GM23338 (cell line): ENCODE measurements at regions not wholly inside any gene's neighbourhood (a gene's known extent, or its start where the extent isn't known, plus 50 kb on each side); places are given as distances from the start of the nearest gene placed in this dataset.

Source experiments
- ATAC-seq: fragments of 200-7000 bp; cut with Tn5 transposase; 3 replicates; pipeline ENCODE4 v1.9.1; 2020
- DNase-seq: peaks from one replicate; pipeline ENCODE4 v3.0.0-alpha.2; 2015; ENCODE audit warnings: low spot score
- H2AFZ ChIP-seq: fragments of 200-600 bp; sonication (generic); 2 replicates; pipeline ENCODE4 v1.8.0; 2016; ENCODE audit warnings: antibody characterized with exemption, mild to moderate bottlenecking, moderate library complexity
- H3F3A ChIP-seq: fragments of 200-600 bp; sonication (generic); replicated peaks from 2 replicates; pipeline ENCODE4 v1.8.0; 2017; ENCODE audit warnings: antibody characterized with exemption, mixed run types, low read depth
- H3K27ac ChIP-seq: fragments of 200-600 bp; sonication (generic); 2 replicates; pipeline ENCODE4 v1.6.1; 2016; ENCODE audit warnings: low read depth
- H3K27me3 ChIP-seq: fragments of 200-600 bp; sonication (generic); 2 replicates; pipeline ENCODE4 v1.8.0; 2016; ENCODE audit warnings: mild to moderate bottlenecking, mixed run types, moderate library complexity; ENCODE audit not compliant: insufficient read depth
- H3K36me3 ChIP-seq: fragments of 200-600 bp; sonication (generic); 2 replicates; pipeline ENCODE4 v1.8.0; 2016; ENCODE audit warnings: mild to moderate bottlenecking; ENCODE audit not compliant: insufficient read depth
- H3K4me1 ChIP-seq: fragments of 200-600 bp; sonication (generic); 2 replicates; pipeline ENCODE4 v1.8.0; 2016; ENCODE audit warnings: mild to moderate bottlenecking, moderate library complexity; ENCODE audit not compliant: insufficient read depth
- H3K4me2 ChIP-seq: fragments of 200-600 bp; sonication (generic); 2 replicates; pipeline ENCODE4 v1.7.1; 2017; ENCODE audit warnings: mixed run types
- H3K4me3 ChIP-seq: fragments of 200-600 bp; sonication (generic); 2 replicates; pipeline ENCODE4 v1.6.1; 2016; ENCODE audit warnings: mixed run types
- H3K79me2 ChIP-seq: fragments of 200-600 bp; sonication (generic); replicated peaks from 2 replicates; pipeline ENCODE4 v1.8.0; 2017; ENCODE audit warnings: mild to moderate bottlenecking; ENCODE audit not compliant: insufficient read depth
- H3K9me2 ChIP-seq: fragments of 200-600 bp; sonication (generic); 2 replicates; pipeline ENCODE4 v1.8.0; 2017; ENCODE audit not compliant: insufficient read depth
- H4K20me1 ChIP-seq: fragments of 200-600 bp; sonication (generic); replicated peaks from 2 replicates; pipeline ENCODE4 v1.8.0; 2017; ENCODE audit warnings: mild to moderate bottlenecking; ENCODE audit not compliant: insufficient read depth
- H3K27ac Mint-ChIP-seq: 2 replicates; pipeline ENCODE4 v1.8.0; 2020; ENCODE audit warnings: inconsistent platforms, mild to moderate bottlenecking, moderate library complexity, mixed read lengths
- H3K27me3 Mint-ChIP-seq: 3 replicates; pipeline ENCODE4 v1.8.0; 2022; ENCODE audit warnings: low read depth, mild to moderate bottlenecking, moderate library complexity, mixed read lengths, inconsistent platforms; ENCODE audit not compliant: insufficient read depth, poor library complexity
- H3K36me3 Mint-ChIP-seq: 3 replicates; pipeline ENCODE4 v1.8.0; 2021; ENCODE audit warnings: low read depth, mild to moderate bottlenecking, inconsistent platforms, moderate library complexity, mixed read lengths
- H3K4me1 Mint-ChIP-seq: 3 replicates; pipeline ENCODE4 v1.8.0; 2020; ENCODE audit warnings: mild to moderate bottlenecking, inconsistent platforms, mixed read lengths
- H3K4me3 Mint-ChIP-seq: 3 replicates; pipeline ENCODE4 v1.8.0; 2021; ENCODE audit warnings: moderate library complexity, mild to moderate bottlenecking, inconsistent platforms, mixed read lengths
- H3K9me3 Mint-ChIP-seq: 3 replicates; pipeline ENCODE4 v1.8.0; 2020; ENCODE audit warnings: moderate library complexity, mild to moderate bottlenecking, inconsistent platforms, mixed read lengths
- CREB1 ChIP-seq: fragments of 250-450 bp; sonication (Bioruptor Pico); IDR thresholded peaks from 2 replicates; pipeline ENCODE4 v1.5.0; 2020; ENCODE audit warnings: low read depth, mild to moderate bottlenecking, moderate library complexity
- EZH2 ChIP-seq: fragments of 200-600 bp; sonication (generic); IDR thresholded peaks from one replicate; pipeline ENCODE4 v1.8.0; 2017; ENCODE audit warnings: antibody characterized with exemption, mild to moderate bottlenecking, low read depth; ENCODE audit not compliant: unreplicated experiment
- EZH2phosphoT487 ChIP-seq: fragments of 200-600 bp; sonication (generic); IDR thresholded peaks from one replicate; pipeline ENCODE4 v1.8.1; 2018; ENCODE audit warnings: antibody characterized with exemption; ENCODE audit not compliant: unreplicated experiment
- JUNB ChIP-seq: IDR thresholded peaks from one replicate; pipeline ENCODE4 v1.6.1; 2016; ENCODE audit warnings: antibody characterized with exemption; ENCODE audit not compliant: unreplicated experiment
- NANOG ChIP-seq: IDR thresholded peaks from 2 replicates; pipeline ENCODE4 v1.6.1; 2016; ENCODE audit warnings: antibody characterized with exemption, borderline replicate concordance
- POLR2AphosphoS5 ChIP-seq: IDR thresholded peaks from 2 replicates; pipeline ENCODE4 v1.6.1; 2016; ENCODE audit warnings: antibody characterized with exemption, low read depth
- STAT1 ChIP-seq: IDR thresholded peaks from one replicate; pipeline ENCODE4 v1.6.1; 2016; ENCODE audit warnings: antibody characterized with exemption; ENCODE audit not compliant: unreplicated experiment
- ZNF114 ChIP-seq: fragments of 250-450 bp; sonication (Bioruptor Pico); IDR thresholded peaks from 2 replicates; pipeline ENCODE4 v1.5.0; 2020; ENCODE audit warnings: mild to moderate bottlenecking, moderate library complexity
- ZNF331 ChIP-seq: fragments of 250-450 bp; sonication (Bioruptor Pico); IDR thresholded peaks from 2 replicates; pipeline ENCODE4 v1.5.0; 2020; ENCODE audit warnings: low read depth, mild to moderate bottlenecking, moderate library complexity
- TF ChIP-seq, protein P1 (sequence below): IDR thresholded peaks from one replicate; pipeline ENCODE4 v1.6.1; 2018; ENCODE audit warnings: antibody characterized with exemption; ENCODE audit not compliant: unreplicated experiment
- TF ChIP-seq, protein P2 (sequence below): fragments of 250-450 bp; sonication (Bioruptor Pico); IDR thresholded peaks from 2 replicates; pipeline ENCODE4 v1.5.0; 2020; ENCODE audit warnings: mild to moderate bottlenecking, moderate library complexity
- TF ChIP-seq, protein P3 (sequence below): IDR thresholded peaks from 2 replicates; pipeline ENCODE4 v1.6.1; 2016; ENCODE audit warnings: antibody characterized with exemption

DNA sequence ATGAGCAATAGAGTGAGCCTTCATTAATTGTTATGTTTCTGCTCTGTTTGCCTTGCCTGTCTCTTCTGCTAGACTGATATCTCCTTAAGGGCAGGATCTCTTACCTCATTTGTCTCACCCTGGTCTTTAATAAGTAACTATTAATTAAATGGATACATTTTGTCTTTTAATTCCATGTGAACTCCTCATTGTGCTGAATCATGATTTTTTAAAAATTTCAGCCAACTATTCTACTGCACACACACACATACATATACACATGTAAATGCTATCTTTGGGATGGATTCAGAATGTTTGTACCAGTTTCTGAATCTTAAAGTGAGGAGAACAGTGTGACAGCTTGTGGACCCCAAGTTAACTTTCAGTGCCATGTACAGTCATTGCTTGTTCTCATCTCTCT is 731.1 kb upstream of the MAP3K7 start (continued):
- TF ChIP-seq, protein P1, sequence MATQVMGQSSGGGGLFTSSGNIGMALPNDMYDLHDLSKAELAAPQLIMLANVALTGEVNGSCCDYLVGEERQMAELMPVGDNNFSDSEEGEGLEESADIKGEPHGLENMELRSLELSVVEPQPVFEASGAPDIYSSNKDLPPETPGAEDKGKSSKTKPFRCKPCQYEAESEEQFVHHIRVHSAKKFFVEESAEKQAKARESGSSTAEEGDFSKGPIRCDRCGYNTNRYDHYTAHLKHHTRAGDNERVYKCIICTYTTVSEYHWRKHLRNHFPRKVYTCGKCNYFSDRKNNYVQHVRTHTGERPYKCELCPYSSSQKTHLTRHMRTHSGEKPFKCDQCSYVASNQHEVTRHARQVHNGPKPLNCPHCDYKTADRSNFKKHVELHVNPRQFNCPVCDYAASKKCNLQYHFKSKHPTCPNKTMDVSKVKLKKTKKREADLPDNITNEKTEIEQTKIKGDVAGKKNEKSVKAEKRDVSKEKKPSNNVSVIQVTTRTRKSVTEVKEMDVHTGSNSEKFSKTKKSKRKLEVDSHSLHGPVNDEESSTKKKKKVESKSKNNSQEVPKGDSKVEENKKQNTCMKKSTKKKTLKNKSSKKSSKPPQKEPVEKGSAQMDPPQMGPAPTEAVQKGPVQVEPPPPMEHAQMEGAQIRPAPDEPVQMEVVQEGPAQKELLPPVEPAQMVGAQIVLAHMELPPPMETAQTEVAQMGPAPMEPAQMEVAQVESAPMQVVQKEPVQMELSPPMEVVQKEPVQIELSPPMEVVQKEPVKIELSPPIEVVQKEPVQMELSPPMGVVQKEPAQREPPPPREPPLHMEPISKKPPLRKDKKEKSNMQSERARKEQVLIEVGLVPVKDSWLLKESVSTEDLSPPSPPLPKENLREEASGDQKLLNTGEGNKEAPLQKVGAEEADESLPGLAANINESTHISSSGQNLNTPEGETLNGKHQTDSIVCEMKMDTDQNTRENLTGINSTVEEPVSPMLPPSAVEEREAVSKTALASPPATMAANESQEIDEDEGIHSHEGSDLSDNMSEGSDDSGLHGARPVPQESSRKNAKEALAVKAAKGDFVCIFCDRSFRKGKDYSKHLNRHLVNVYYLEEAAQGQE, result no peak
- no peak for TF ChIP-seq EZH2

DNA sequence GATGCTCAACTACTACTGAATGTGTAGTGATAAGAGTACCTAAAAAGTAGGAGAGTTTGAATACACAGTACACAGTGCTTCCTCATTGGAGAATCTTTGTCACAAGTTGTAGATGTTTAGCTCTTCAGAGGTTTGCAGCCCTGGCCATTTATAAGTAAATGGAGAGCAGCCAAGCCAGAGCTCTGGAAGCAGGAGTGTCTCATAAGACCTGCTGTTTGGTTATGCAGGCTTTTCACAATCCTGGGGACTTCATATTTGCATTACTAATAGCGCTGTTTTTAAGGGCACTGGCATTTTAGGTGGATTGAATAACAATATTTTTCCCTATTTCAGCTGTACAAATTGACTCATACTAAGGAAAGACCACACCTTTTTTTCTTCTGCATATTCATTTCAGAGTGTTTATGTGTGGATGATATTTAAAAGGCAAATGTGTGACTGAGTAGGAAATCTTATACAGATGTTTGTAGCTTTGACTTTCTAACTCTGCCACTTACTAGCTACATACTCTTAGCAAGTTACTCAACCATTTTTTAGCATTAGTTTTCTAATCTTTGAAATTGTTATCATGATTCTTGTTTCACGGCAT is 730.5 kb upstream of the MAP3K7 start:
- Histone ChIP-seq H3K27me3 (no peaks in the 10 kb centered on the region), H3K4me3 (no peak overlapping the region), H2AFZ (no peak overlapping the region), H3K79me2 (no peaks in the 10 kb centered on the region), H3K27ac (no peak overlapping the region), H3K9me2 (0 out of 2 replicates have a peak, but pooled peaks cover 3% of the 10 kb centered on the region), H4K20me1 (no peaks in the 10 kb centered on the region), H3K36me3 (no peaks in the 10 kb centered on the region), H3K4me2 (peak overlapping the region; percentile 35), H3K4me1 (peaks cover 24% of the 10 kb centered on the region), H3F3A (no peaks in the 10 kb centered on the region)
- DNase-seq, result peak; percentile 39
- H3K27ac Mint-ChIP-seq, result no peak overlapping the region
- H3K9me3 Mint-ChIP-seq, result no peaks in the 10 kb centered on the region
- H3K27me3 Mint-ChIP-seq, result no peaks in the 10 kb centered on the region
- no peak overlapping the region for H3K4me3 Mint-ChIP-seq
- no peaks in the 10 kb centered on the region for H3K36me3 Mint-ChIP-seq
- peak; percentile 63 for ATAC-seq
- H3K4me1 Mint-ChIP-seq, result peaks cover 25% of the 10 kb centered on the region
- no peak for TF ChIP-seq EZH2phosphoT487
- TF ChIP-seq, protein P2, sequence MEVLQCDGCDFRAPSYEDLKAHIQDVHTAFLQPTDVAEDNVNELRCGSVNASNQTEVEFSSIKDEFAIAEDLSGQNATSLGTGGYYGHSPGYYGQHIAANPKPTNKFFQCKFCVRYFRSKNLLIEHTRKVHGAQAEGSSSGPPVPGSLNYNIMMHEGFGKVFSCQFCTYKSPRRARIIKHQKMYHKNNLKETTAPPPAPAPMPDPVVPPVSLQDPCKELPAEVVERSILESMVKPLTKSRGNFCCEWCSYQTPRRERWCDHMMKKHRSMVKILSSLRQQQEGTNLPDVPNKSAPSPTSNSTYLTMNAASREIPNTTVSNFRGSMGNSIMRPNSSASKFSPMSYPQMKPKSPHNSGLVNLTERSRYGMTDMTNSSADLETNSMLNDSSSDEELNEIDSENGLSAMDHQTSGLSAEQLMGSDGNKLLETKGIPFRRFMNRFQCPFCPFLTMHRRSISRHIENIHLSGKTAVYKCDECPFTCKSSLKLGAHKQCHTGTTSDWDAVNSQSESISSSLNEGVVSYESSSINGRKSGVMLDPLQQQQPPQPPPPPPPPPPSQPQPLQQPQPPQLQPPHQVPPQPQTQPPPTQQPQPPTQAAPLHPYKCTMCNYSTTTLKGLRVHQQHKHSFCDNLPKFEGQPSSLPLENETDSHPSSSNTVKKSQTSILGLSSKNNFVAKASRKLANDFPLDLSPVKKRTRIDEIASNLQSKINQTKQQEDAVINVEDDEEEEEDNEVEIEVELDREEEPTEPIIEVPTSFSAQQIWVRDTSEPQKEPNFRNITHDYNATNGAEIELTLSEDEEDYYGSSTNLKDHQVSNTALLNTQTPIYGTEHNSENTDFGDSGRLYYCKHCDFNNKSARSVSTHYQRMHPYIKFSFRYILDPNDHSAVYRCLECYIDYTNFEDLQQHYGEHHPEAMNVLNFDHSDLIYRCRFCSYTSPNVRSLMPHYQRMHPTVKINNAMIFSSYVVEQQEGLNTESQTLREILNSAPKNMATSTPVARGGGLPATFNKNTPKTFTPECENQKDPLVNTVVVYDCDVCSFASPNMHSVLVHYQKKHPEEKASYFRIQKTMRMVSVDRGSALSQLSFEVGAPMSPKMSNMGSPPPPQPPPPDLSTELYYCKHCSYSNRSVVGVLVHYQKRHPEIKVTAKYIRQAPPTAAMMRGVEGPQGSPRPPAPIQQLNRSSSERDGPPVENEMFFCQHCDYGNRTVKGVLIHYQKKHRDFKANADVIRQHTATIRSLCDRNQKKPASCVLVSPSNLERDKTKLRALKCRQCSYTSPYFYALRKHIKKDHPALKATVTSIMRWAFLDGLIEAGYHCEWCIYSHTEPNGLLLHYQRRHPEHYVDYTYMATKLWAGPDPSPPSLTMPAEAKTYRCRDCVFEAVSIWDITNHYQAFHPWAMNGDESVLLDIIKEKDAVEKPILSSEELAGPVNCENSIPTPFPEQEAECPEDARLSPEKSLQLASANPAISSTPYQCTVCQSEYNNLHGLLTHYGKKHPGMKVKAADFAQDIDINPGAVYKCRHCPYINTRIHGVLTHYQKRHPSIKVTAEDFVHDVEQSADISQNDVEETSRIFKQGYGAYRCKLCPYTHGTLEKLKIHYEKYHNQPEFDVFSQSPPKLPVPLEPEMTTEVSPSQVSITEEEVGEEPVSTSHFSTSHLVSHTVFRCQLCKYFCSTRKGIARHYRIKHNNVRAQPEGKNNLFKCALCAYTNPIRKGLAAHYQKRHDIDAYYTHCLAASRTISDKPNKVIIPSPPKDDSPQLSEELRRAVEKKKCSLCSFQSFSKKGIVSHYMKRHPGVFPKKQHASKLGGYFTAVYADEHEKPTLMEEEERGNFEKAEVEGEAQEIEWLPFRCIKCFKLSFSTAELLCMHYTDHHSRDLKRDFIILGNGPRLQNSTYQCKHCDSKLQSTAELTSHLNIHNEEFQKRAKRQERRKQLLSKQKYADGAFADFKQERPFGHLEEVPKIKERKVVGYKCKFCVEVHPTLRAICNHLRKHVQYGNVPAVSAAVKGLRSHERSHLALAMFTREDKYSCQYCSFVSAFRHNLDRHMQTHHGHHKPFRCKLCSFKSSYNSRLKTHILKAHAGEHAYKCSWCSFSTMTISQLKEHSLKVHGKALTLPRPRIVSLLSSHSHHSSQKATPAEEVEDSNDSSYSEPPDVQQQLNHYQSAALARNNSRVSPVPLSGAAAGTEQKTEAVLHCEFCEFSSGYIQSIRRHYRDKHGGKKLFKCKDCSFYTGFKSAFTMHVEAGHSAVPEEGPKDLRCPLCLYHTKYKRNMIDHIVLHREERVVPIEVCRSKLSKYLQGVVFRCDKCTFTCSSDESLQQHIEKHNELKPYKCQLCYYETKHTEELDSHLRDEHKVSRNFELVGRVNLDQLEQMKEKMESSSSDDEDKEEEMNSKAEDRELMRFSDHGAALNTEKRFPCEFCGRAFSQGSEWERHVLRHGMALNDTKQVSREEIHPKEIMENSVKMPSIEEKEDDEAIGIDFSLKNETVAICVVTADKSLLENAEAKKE (CRISPR knock-in tag), result no peak
- no peak for TF ChIP-seq JUNB
- TF ChIP-seq CREB1, result no peak
- TF ChIP-seq STAT1, result no peak
- TF ChIP-seq EZH2, result no peak
- TF ChIP-seq, protein P3, sequence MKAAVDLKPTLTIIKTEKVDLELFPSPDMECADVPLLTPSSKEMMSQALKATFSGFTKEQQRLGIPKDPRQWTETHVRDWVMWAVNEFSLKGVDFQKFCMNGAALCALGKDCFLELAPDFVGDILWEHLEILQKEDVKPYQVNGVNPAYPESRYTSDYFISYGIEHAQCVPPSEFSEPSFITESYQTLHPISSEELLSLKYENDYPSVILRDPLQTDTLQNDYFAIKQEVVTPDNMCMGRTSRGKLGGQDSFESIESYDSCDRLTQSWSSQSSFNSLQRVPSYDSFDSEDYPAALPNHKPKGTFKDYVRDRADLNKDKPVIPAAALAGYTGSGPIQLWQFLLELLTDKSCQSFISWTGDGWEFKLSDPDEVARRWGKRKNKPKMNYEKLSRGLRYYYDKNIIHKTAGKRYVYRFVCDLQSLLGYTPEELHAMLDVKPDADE, result no peak
- no peak for TF ChIP-seq ZNF331
- TF ChIP-seq NANOG, result no peak
- no peak for TF ChIP-seq ZNF114 (CRISPR knock-in tag)
- no peak for TF ChIP-seq POLR2AphosphoS5
